ENCODE measurements at regions not wholly inside any gene's neighbourhood (a gene's known extent, or its start where the extent isn't known, plus 50 kb on each side); places are given as distances from the start of the nearest gene placed in this dataset.

DNA sequence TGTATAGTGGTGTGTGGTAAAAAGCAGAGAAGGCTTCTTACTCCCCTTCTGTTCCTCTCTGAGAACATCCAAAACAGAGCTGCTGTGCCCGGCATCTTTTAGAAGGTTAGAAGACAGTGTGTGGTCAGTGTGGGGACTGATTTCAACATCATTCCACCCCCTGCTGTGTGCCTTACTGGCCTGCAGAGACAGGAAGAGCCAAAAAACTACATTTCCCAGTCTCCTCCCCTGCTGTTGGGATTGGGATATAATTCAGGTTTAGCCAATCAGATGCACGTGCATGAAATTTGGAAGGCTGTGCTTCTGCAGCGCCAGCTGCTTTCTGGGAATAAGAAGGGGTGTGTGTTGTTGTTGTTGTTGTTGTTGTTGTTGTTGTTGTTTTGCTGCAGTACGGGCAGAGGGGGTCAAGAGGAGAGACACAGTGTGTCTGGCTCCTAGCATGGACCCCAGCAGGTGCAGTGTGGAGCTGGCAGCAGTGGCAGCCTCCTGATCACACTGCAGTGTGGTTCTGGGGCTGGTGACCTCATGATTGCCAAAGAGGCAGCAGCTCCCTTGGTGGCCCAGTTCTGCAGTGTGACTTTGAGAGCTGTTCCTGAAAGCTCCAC is 74.7 kb downstream of the MRPL14 start:
- TF ChIP-seq EZH2phosphoT487 (IDR thresholded peaks at IDR 0.05; ENCODE audit: borderline replicate concordance, low read length) (no peak), EZH2 (IDR thresholded peaks at IDR 0.05; ENCODE audit: low read length, unreplicated experiment) (no peak)
- TF ChIP-seq, protein P1, sequence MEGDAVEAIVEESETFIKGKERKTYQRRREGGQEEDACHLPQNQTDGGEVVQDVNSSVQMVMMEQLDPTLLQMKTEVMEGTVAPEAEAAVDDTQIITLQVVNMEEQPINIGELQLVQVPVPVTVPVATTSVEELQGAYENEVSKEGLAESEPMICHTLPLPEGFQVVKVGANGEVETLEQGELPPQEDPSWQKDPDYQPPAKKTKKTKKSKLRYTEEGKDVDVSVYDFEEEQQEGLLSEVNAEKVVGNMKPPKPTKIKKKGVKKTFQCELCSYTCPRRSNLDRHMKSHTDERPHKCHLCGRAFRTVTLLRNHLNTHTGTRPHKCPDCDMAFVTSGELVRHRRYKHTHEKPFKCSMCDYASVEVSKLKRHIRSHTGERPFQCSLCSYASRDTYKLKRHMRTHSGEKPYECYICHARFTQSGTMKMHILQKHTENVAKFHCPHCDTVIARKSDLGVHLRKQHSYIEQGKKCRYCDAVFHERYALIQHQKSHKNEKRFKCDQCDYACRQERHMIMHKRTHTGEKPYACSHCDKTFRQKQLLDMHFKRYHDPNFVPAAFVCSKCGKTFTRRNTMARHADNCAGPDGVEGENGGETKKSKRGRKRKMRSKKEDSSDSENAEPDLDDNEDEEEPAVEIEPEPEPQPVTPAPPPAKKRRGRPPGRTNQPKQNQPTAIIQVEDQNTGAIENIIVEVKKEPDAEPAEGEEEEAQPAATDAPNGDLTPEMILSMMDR (conservative IDR thresholded peaks at IDR 0.05; ENCODE audit: low read depth, low read length), result no peak
